ENCODE measurements at regions not wholly inside any gene's neighbourhood (a gene's known extent, or its start where the extent isn't known, plus 50 kb on each side); places are given as distances from the start of the nearest gene placed in this dataset.

- DNase-seq (ENCODE audit: low spot score) (no peak), ATAC-seq (no peak)
Observed at GRCh38 chr2:172323256-172323655, 104.1 kb upstream of the ITGA6 start.

GRCh38 chr2:172323861-172324597, 103.4 kb upstream of the ITGA6 start:
- no peak for ATAC-seq
- DNase-seq (ENCODE audit: low spot score), result no peak

GRCh38 chr2:172326211-172326509, 101.2 kb upstream of the ITGA6 start:
- DNase-seq (ENCODE audit: low spot score) (no peak), ATAC-seq (no peak)

GRCh38 chr2:172328103-172328841, 99.1 kb upstream of the ITGA6 start:
- DNase-seq (ENCODE audit: low spot score), result no peak
- no peak for ATAC-seq

- DNase-seq (ENCODE audit: low spot score), result no peak
- no peak for ATAC-seq
Observed at GRCh38 chr2:172329416-172329773, 98.0 kb upstream of the ITGA6 start.

GRCh38 chr2:172329774-172330671, 97.4 kb upstream of the ITGA6 start:
- DNase-seq (ENCODE audit: low spot score), result no peak
- ATAC-seq, result peak; percentile 45

- no peak for ATAC-seq
Observed at GRCh38 chr2:172332507-172332906, 94.9 kb upstream of the ITGA6 start.

GRCh38 chr2:172333235-172333977, 94.0 kb upstream of the ITGA6 start:
- no peak for DNase-seq (ENCODE audit: low spot score)
- ATAC-seq, result no peak

More at GRCh38 chr2:172332507-172332906, 94.9 kb upstream of the ITGA6 start:
- DNase-seq (ENCODE audit: low spot score), result no peak

GRCh38 chr2:172333978-172334330, 93.4 kb upstream of the ITGA6 start:
- ATAC-seq, result no peak

GRCh38 chr2:172334988-172335387, 92.4 kb upstream of the ITGA6 start:
- DNase-seq (ENCODE audit: low spot score) (no peak), ATAC-seq (no peak)

More at GRCh38 chr2:172333978-172334330, 93.4 kb upstream of the ITGA6 start:
- no peak for DNase-seq (ENCODE audit: low spot score)

- peak; percentile 72 for ATAC-seq
- no peak for DNase-seq (ENCODE audit: low spot score)
Observed at GRCh38 chr2:172335736-172336135, 91.7 kb upstream of the ITGA6 start.

- no peak for DNase-seq (ENCODE audit: low spot score)
- no peak for ATAC-seq
Observed at GRCh38 chr2:172336681-172337080, 90.7 kb upstream of the ITGA6 start.

- peak; percentile 76 for ATAC-seq
- peak; percentile 51 for DNase-seq (ENCODE audit: low spot score)
Observed at GRCh38 chr2:172339371-172340010, 87.9 kb upstream of the ITGA6 start.

- ATAC-seq (peak; percentile 29), DNase-seq (ENCODE audit: low spot score) (no peak)
Observed at GRCh38 chr2:172340394-172340793, 87.0 kb upstream of the ITGA6 start.

- DNase-seq (ENCODE audit: low spot score) (no peak), ATAC-seq (no peak)
Observed at GRCh38 chr2:172342078-172342477, 85.3 kb upstream of the ITGA6 start.

- DNase-seq (ENCODE audit: low spot score) (no peak), ATAC-seq (no peak)
Observed at GRCh38 chr2:172342611-172343010, 84.8 kb upstream of the ITGA6 start.

- ATAC-seq (no peak), DNase-seq (ENCODE audit: low spot score) (no peak)
Observed at GRCh38 chr2:172344159-172344558, 83.2 kb upstream of the ITGA6 start.

- ATAC-seq (no peak), DNase-seq (ENCODE audit: low spot score) (no peak)
Observed at GRCh38 chr2:172345956-172346555, 81.3 kb upstream of the ITGA6 start.

GRCh38 chr2:172348555-172349288, 78.7 kb upstream of the ITGA6 start:
- no peak for DNase-seq (ENCODE audit: low spot score)
- ATAC-seq, result no peak

Measured in left lobe of liver (tissue), 2 donors.